Activated naive CD4-positive, alpha-beta T cell treated with anti-CD3 and anti-CD28 coated beads, Interleukin-2, amount 50 U/mL, for 24 hours (primary cell): ENCODE measurements at regions not wholly inside any gene's neighbourhood (a gene's known extent, or its start where the extent isn't known, plus 50 kb on each side); places are given as distances from the start of the nearest gene placed in this dataset.

ENCODE experiments used
- H3K27ac Mint-ChIP-seq: one replicate; pipeline ENCODE4 v1.8.0; 2021; ENCODE audit warnings: mild to moderate bottlenecking, mixed read lengths
- H3K27me3 Mint-ChIP-seq: one replicate; pipeline ENCODE4 v1.8.0; 2021; ENCODE audit warnings: mixed read lengths
- H3K36me3 Mint-ChIP-seq: one replicate; pipeline ENCODE4 v1.8.0; 2021; ENCODE audit warnings: mixed read lengths
- H3K4me1 Mint-ChIP-seq: one replicate; pipeline ENCODE4 v1.8.0; 2021; ENCODE audit warnings: mixed read lengths
- H3K4me3 Mint-ChIP-seq: one replicate; pipeline ENCODE4 v1.8.0; 2021; ENCODE audit warnings: mild to moderate bottlenecking, mixed read lengths
- H3K9me3 Mint-ChIP-seq: one replicate; pipeline ENCODE4 v1.8.0; 2021; ENCODE audit warnings: mixed read lengths

GRCh38 chr14:22407033-22407432 is 182.0 kb downstream of the DAD1 start:
- H3K4me1 Mint-ChIP-seq = no peaks in the 10 kb centered on the region
- no peaks in the 10 kb centered on the region for H3K27me3 Mint-ChIP-seq
- no peaks in the 10 kb centered on the region for H3K9me3 Mint-ChIP-seq
- no peak overlapping the region for H3K4me3 Mint-ChIP-seq
- H3K36me3 Mint-ChIP-seq = no peaks in the 10 kb centered on the region
- H3K27ac Mint-ChIP-seq = no peak overlapping the region

- no peaks in the 10 kb centered on the region for H3K36me3 Mint-ChIP-seq
- H3K4me1 Mint-ChIP-seq = no peaks in the 10 kb centered on the region
- H3K9me3 Mint-ChIP-seq = no peaks in the 10 kb centered on the region
- H3K27me3 Mint-ChIP-seq = no peaks in the 10 kb centered on the region
- H3K4me3 Mint-ChIP-seq = no peak overlapping the region
- no peak overlapping the region for H3K27ac Mint-ChIP-seq
Observed at GRCh38 chr14:22405201-22405600, 183.8 kb downstream of the DAD1 start.

GRCh38 chr14:22403296-22403695 is 185.7 kb downstream of the DAD1 start:
- no peaks in the 10 kb centered on the region for H3K9me3 Mint-ChIP-seq

GRCh38 chr14:22400655-22401259 is 188.3 kb downstream of the DAD1 start:
- H3K27me3 Mint-ChIP-seq = no peaks in the 10 kb centered on the region
- no peak overlapping the region for H3K27ac Mint-ChIP-seq
- no peak overlapping the region for H3K4me3 Mint-ChIP-seq
- H3K36me3 Mint-ChIP-seq = no peaks in the 10 kb centered on the region
- no peaks in the 10 kb centered on the region for H3K9me3 Mint-ChIP-seq
- H3K4me1 Mint-ChIP-seq = no peaks in the 10 kb centered on the region

More at GRCh38 chr14:22403296-22403695, 185.7 kb downstream of the DAD1 start:
- no peaks in the 10 kb centered on the region for H3K36me3 Mint-ChIP-seq
- H3K4me3 Mint-ChIP-seq = no peak overlapping the region
- no peak overlapping the region for H3K27ac Mint-ChIP-seq
- H3K27me3 Mint-ChIP-seq = no peaks in the 10 kb centered on the region
- H3K4me1 Mint-ChIP-seq = no peaks in the 10 kb centered on the region

- Mint-ChIP-seq H3K4me1 (no peaks in the 10 kb centered on the region), H3K9me3 (no peaks in the 10 kb centered on the region), H3K27ac (no peak overlapping the region)
Observed at GRCh38 chr14:22399776-22400175, 189.2 kb downstream of the DAD1 start.

GRCh38 chr14:22397221-22397737 is 191.7 kb downstream of the DAD1 start:
- Mint-ChIP-seq H3K4me1 (no peaks in the 10 kb centered on the region), H3K27me3 (no peaks in the 10 kb centered on the region), H3K27ac (no peak overlapping the region)

More at GRCh38 chr14:22399776-22400175, 189.2 kb downstream of the DAD1 start:
- H3K27me3 Mint-ChIP-seq = no peaks in the 10 kb centered on the region
- no peak overlapping the region for H3K4me3 Mint-ChIP-seq
- H3K36me3 Mint-ChIP-seq = no peaks in the 10 kb centered on the region

GRCh38 chr14:22395803-22396202 is 193.2 kb downstream of the DAD1 start:
- no peaks in the 10 kb centered on the region for H3K27me3 Mint-ChIP-seq
- H3K4me1 Mint-ChIP-seq = peaks cover 4% of the 10 kb centered on the region
- H3K9me3 Mint-ChIP-seq = no peaks in the 10 kb centered on the region
- H3K4me3 Mint-ChIP-seq = no peak overlapping the region
- H3K27ac Mint-ChIP-seq = no peak overlapping the region
- H3K36me3 Mint-ChIP-seq = no peaks in the 10 kb centered on the region

More at GRCh38 chr14:22397221-22397737, 191.7 kb downstream of the DAD1 start:
- Mint-ChIP-seq H3K9me3 (no peaks in the 10 kb centered on the region), H3K36me3 (no peaks in the 10 kb centered on the region), H3K4me3 (no peak overlapping the region)

GRCh38 chr14:22394616-22395015 is 194.4 kb downstream of the DAD1 start:
- H3K27me3 Mint-ChIP-seq = no peaks in the 10 kb centered on the region
- H3K27ac Mint-ChIP-seq = no peak overlapping the region
- H3K4me1 Mint-ChIP-seq = peaks cover 4% of the 10 kb centered on the region

GRCh38 chr14:22393796-22394195 is 195.2 kb downstream of the DAD1 start:
- Mint-ChIP-seq H3K27me3 (no peaks in the 10 kb centered on the region), H3K9me3 (no peaks in the 10 kb centered on the region), H3K27ac (no peak overlapping the region), H3K4me1 (peaks cover 4% of the 10 kb centered on the region), H3K4me3 (no peak overlapping the region), H3K36me3 (no peaks in the 10 kb centered on the region)

More at GRCh38 chr14:22394616-22395015, 194.4 kb downstream of the DAD1 start:
- H3K4me3 Mint-ChIP-seq = no peak overlapping the region
- no peaks in the 10 kb centered on the region for H3K36me3 Mint-ChIP-seq
- no peaks in the 10 kb centered on the region for H3K9me3 Mint-ChIP-seq

GRCh38 chr14:22391908-22392565 is 197.0 kb downstream of the DAD1 start:
- H3K4me3 Mint-ChIP-seq = no peak overlapping the region
- no peaks in the 10 kb centered on the region for H3K36me3 Mint-ChIP-seq
- H3K27ac Mint-ChIP-seq = peak overlapping the region; percentile 23

GRCh38 chr14:22390824-22391461 is 198.1 kb downstream of the DAD1 start:
- no peaks in the 10 kb centered on the region for H3K36me3 Mint-ChIP-seq
- H3K27me3 Mint-ChIP-seq = no peaks in the 10 kb centered on the region
- H3K27ac Mint-ChIP-seq = no peak overlapping the region
- peaks cover 4% of the 10 kb centered on the region for H3K4me1 Mint-ChIP-seq
- no peaks in the 10 kb centered on the region for H3K9me3 Mint-ChIP-seq
- H3K4me3 Mint-ChIP-seq = no peak overlapping the region

More at GRCh38 chr14:22391908-22392565, 197.0 kb downstream of the DAD1 start:
- H3K27me3 Mint-ChIP-seq = no peaks in the 10 kb centered on the region
- H3K9me3 Mint-ChIP-seq = no peaks in the 10 kb centered on the region
- peaks cover 4% of the 10 kb centered on the region for H3K4me1 Mint-ChIP-seq

- H3K9me3 Mint-ChIP-seq = no peaks in the 10 kb centered on the region
- H3K4me1 Mint-ChIP-seq = peaks cover 4% of the 10 kb centered on the region
- H3K36me3 Mint-ChIP-seq = no peaks in the 10 kb centered on the region
- no peak overlapping the region for H3K4me3 Mint-ChIP-seq
- no peak overlapping the region for H3K27ac Mint-ChIP-seq
- H3K27me3 Mint-ChIP-seq = no peaks in the 10 kb centered on the region
Observed at GRCh38 chr14:22390195-22390594, 198.8 kb downstream of the DAD1 start.

GRCh38 chr14:22388669-22389595 is 200.1 kb downstream of the DAD1 start:
- Mint-ChIP-seq H3K36me3 (no peaks in the 10 kb centered on the region), H3K4me3 (no peak overlapping the region), H3K9me3 (no peaks in the 10 kb centered on the region), H3K27ac (no peak overlapping the region), H3K4me1 (peaks cover 4% of the 10 kb centered on the region), H3K27me3 (no peaks in the 10 kb centered on the region)

GRCh38 chr14:22387776-22388241 is 201.2 kb downstream of the DAD1 start:
- Mint-ChIP-seq H3K9me3 (no peaks in the 10 kb centered on the region), H3K27me3 (no peaks in the 10 kb centered on the region), H3K27ac (no peak overlapping the region), H3K36me3 (no peaks in the 10 kb centered on the region), H3K4me1 (peaks cover 4% of the 10 kb centered on the region), H3K4me3 (no peak overlapping the region)
